ENCODE measurements at regions not wholly inside any gene's neighbourhood (a gene's known extent, or its start where the extent isn't known, plus 50 kb on each side); places are given as distances from the start of the nearest gene placed in this dataset.

- Histone ChIP-seq H3K9me3 (ENCODE audit: control insufficient read depth, insufficient read depth, low read length) (no peaks in the 10 kb centered on the region), H3K36me3 (ENCODE audit: control insufficient read depth, insufficient read depth, low read length) (no peaks in the 10 kb centered on the region), H3K27me3 (ENCODE audit: control insufficient read depth, insufficient read depth, low read length) (no peaks in the 10 kb centered on the region), H3K4me1 (ENCODE audit: control insufficient read depth, insufficient read depth, low read length) (no peaks in the 10 kb centered on the region), H3K4me3 (ENCODE audit: low read depth, low read length) (no peak overlapping the region), H3K27ac (ENCODE audit: low read depth, low read length) (no peak overlapping the region)
- no peak for DNase-seq (ENCODE audit: low read depth in 4 of 6, low spot score in 6 of 6)
- 93% methylated on average over 3 of the region's 6 CpGs for WGBS (ENCODE audit: insufficient coverage)
Measured at GRCh38 chr3:3553236-3553635, 246.0 kb upstream of the LRRN1 start.

GRCh38 chr3:3552761-3553160 is 246.5 kb upstream of the LRRN1 start:
- WGBS (ENCODE audit: insufficient coverage): 83% methylated on average over 1 of the region's 3 CpGs
- no peak for DNase-seq (ENCODE audit: low read depth in 4 of 6, low spot score in 6 of 6)

GRCh38 chr3:3551981-3552380 is 247.2 kb upstream of the LRRN1 start:
- no peak for DNase-seq (ENCODE audit: low read depth in 4 of 6, low spot score in 6 of 6)
- no peaks in the 10 kb centered on the region for H3K4me1 ChIP-seq (ENCODE audit: control insufficient read depth, insufficient read depth, low read length)
- no peaks in the 10 kb centered on the region for H3K9me3 ChIP-seq (ENCODE audit: control insufficient read depth, insufficient read depth, low read length)

More at GRCh38 chr3:3552761-3553160, 246.5 kb upstream of the LRRN1 start:
- Histone ChIP-seq H3K4me3 (ENCODE audit: low read depth, low read length) (no peak overlapping the region), H3K27ac (ENCODE audit: low read depth, low read length) (no peak overlapping the region), H3K9me3 (ENCODE audit: control insufficient read depth, insufficient read depth, low read length) (no peaks in the 10 kb centered on the region), H3K36me3 (ENCODE audit: control insufficient read depth, insufficient read depth, low read length) (no peaks in the 10 kb centered on the region), H3K4me1 (ENCODE audit: control insufficient read depth, insufficient read depth, low read length) (no peaks in the 10 kb centered on the region), H3K27me3 (ENCODE audit: control insufficient read depth, insufficient read depth, low read length) (no peaks in the 10 kb centered on the region)

GRCh38 chr3:3545360-3545759 is 253.9 kb upstream of the LRRN1 start:
- WGBS (ENCODE audit: insufficient coverage): no CpG with 5 or more reads among the region's 2 CpGs
- Histone ChIP-seq H3K4me3 (ENCODE audit: low read depth, low read length) (no peak overlapping the region), H3K27ac (ENCODE audit: low read depth, low read length) (no peak overlapping the region), H3K27me3 (ENCODE audit: control insufficient read depth, insufficient read depth, low read length) (no peaks in the 10 kb centered on the region), H3K36me3 (ENCODE audit: control insufficient read depth, insufficient read depth, low read length) (no peaks in the 10 kb centered on the region), H3K4me1 (ENCODE audit: control insufficient read depth, insufficient read depth, low read length) (no peaks in the 10 kb centered on the region), H3K9me3 (ENCODE audit: control insufficient read depth, insufficient read depth, low read length) (no peaks in the 10 kb centered on the region)
- DNase-seq (ENCODE audit: low read depth in 4 of 6, low spot score in 6 of 6): peak in 1 of 6 donors; percentile 43

More at GRCh38 chr3:3551981-3552380, 247.2 kb upstream of the LRRN1 start:
- Histone ChIP-seq H3K27me3 (ENCODE audit: control insufficient read depth, insufficient read depth, low read length) (no peaks in the 10 kb centered on the region), H3K4me3 (ENCODE audit: low read depth, low read length) (no peak overlapping the region), H3K36me3 (ENCODE audit: control insufficient read depth, insufficient read depth, low read length) (no peaks in the 10 kb centered on the region), H3K27ac (ENCODE audit: low read depth, low read length) (no peak overlapping the region)

GRCh38 chr3:3538451-3538850 is 260.8 kb upstream of the LRRN1 start:
- Histone ChIP-seq H3K4me3 (ENCODE audit: low read depth, low read length) (no peak overlapping the region), H3K4me1 (ENCODE audit: control insufficient read depth, insufficient read depth, low read length) (no peaks in the 10 kb centered on the region), H3K36me3 (ENCODE audit: control insufficient read depth, insufficient read depth, low read length) (no peaks in the 10 kb centered on the region), H3K27ac (ENCODE audit: low read depth, low read length) (no peak overlapping the region), H3K27me3 (ENCODE audit: control insufficient read depth, insufficient read depth, low read length) (no peaks in the 10 kb centered on the region), H3K9me3 (ENCODE audit: control insufficient read depth, insufficient read depth, low read length) (no peaks in the 10 kb centered on the region)
- WGBS (ENCODE audit: insufficient coverage): 83% methylated on average over 1 of the region's 4 CpGs
- DNase-seq (ENCODE audit: low read depth in 4 of 6, low spot score in 6 of 6): peak in 2 of 6 donors; percentile 5 to 69

GRCh38 chr3:3532508-3532907 is 266.7 kb upstream of the LRRN1 start:
- H3K4me3 ChIP-seq (ENCODE audit: low read depth, low read length): no peak overlapping the region
- H3K27ac ChIP-seq (ENCODE audit: low read depth, low read length): no peak overlapping the region
- H3K27me3 ChIP-seq (ENCODE audit: control insufficient read depth, insufficient read depth, low read length): no peaks in the 10 kb centered on the region
- H3K36me3 ChIP-seq (ENCODE audit: control insufficient read depth, insufficient read depth, low read length): no peaks in the 10 kb centered on the region
- peak in 1 of 6 donors; percentile 7 for DNase-seq (ENCODE audit: low read depth in 4 of 6, low spot score in 6 of 6)
- H3K9me3 ChIP-seq (ENCODE audit: control insufficient read depth, insufficient read depth, low read length): no peaks in the 10 kb centered on the region
- WGBS (ENCODE audit: insufficient coverage): no CpG with 5 or more reads among the region's 1 CpG
- H3K4me1 ChIP-seq (ENCODE audit: control insufficient read depth, insufficient read depth, low read length): no peaks in the 10 kb centered on the region

GRCh38 chr3:3531476-3531875 is 267.8 kb upstream of the LRRN1 start:
- H3K4me3 ChIP-seq (ENCODE audit: low read depth, low read length): no peak overlapping the region
- no peaks in the 10 kb centered on the region for H3K27me3 ChIP-seq (ENCODE audit: control insufficient read depth, insufficient read depth, low read length)
- peak in 1 of 6 donors; percentile 10 for DNase-seq (ENCODE audit: low read depth in 4 of 6, low spot score in 6 of 6)
- no peaks in the 10 kb centered on the region for H3K9me3 ChIP-seq (ENCODE audit: control insufficient read depth, insufficient read depth, low read length)
- H3K27ac ChIP-seq (ENCODE audit: low read depth, low read length): no peak overlapping the region
- no peaks in the 10 kb centered on the region for H3K36me3 ChIP-seq (ENCODE audit: control insufficient read depth, insufficient read depth, low read length)
- no peaks in the 10 kb centered on the region for H3K4me1 ChIP-seq (ENCODE audit: control insufficient read depth, insufficient read depth, low read length)
- WGBS (ENCODE audit: insufficient coverage): 50% methylated on average over 1 of the region's 4 CpGs

GRCh38 chr3:3519266-3519665 is 280.0 kb upstream of the LRRN1 start:
- Histone ChIP-seq H3K9me3 (ENCODE audit: control insufficient read depth, insufficient read depth, low read length) (no peaks in the 10 kb centered on the region), H3K4me1 (ENCODE audit: control insufficient read depth, insufficient read depth, low read length) (no peaks in the 10 kb centered on the region), H3K27ac (ENCODE audit: low read depth, low read length) (no peak overlapping the region), H3K27me3 (ENCODE audit: control insufficient read depth, insufficient read depth, low read length) (no peaks in the 10 kb centered on the region), H3K4me3 (ENCODE audit: low read depth, low read length) (no peak overlapping the region), H3K36me3 (ENCODE audit: control insufficient read depth, insufficient read depth, low read length) (no peaks in the 10 kb centered on the region)
- DNase-seq (ENCODE audit: low read depth in 4 of 6, low spot score in 6 of 6): no peak
- WGBS (ENCODE audit: insufficient coverage): 54% methylated on average over 1 of the region's 2 CpGs

- DNase-seq (ENCODE audit: low read depth in 4 of 6, low spot score in 6 of 6): no peak
- Histone ChIP-seq H3K36me3 (ENCODE audit: control insufficient read depth, insufficient read depth, low read length) (no peaks in the 10 kb centered on the region), H3K4me3 (ENCODE audit: low read depth, low read length) (no peak overlapping the region), H3K27ac (ENCODE audit: low read depth, low read length) (no peak overlapping the region), H3K9me3 (ENCODE audit: control insufficient read depth, insufficient read depth, low read length) (no peaks in the 10 kb centered on the region), H3K4me1 (ENCODE audit: control insufficient read depth, insufficient read depth, low read length) (no peaks in the 10 kb centered on the region), H3K27me3 (ENCODE audit: control insufficient read depth, insufficient read depth, low read length) (no peaks in the 10 kb centered on the region)
- 85% methylated on average over 4 of the region's 4 CpGs for WGBS (ENCODE audit: insufficient coverage)
Measured at GRCh38 chr3:3516996-3517395, 282.2 kb upstream of the LRRN1 start.

GRCh38 chr3:3516384-3516783 is 282.8 kb upstream of the LRRN1 start:
- no peaks in the 10 kb centered on the region for H3K36me3 ChIP-seq (ENCODE audit: control insufficient read depth, insufficient read depth, low read length)
- no peaks in the 10 kb centered on the region for H3K4me1 ChIP-seq (ENCODE audit: control insufficient read depth, insufficient read depth, low read length)
- no peaks in the 10 kb centered on the region for H3K27me3 ChIP-seq (ENCODE audit: control insufficient read depth, insufficient read depth, low read length)
- H3K27ac ChIP-seq (ENCODE audit: low read depth, low read length): no peak overlapping the region
- DNase-seq (ENCODE audit: low read depth in 4 of 6, low spot score in 6 of 6): no peak
- H3K9me3 ChIP-seq (ENCODE audit: control insufficient read depth, insufficient read depth, low read length): no peaks in the 10 kb centered on the region
- H3K4me3 ChIP-seq (ENCODE audit: low read depth, low read length): no peak overlapping the region

All from spinal cord (tissue), 9 donors.